Hematopoietic multipotent progenitor cell treated with erythropoietin and hydrocortisone succinate and interleukin-3 and kit ligand, for 15 days (in vitro differentiated cells): ENCODE measurements at regions not wholly inside any gene's neighbourhood (a gene's known extent, or its start where the extent isn't known, plus 50 kb on each side); places are given as distances from the start of the nearest gene placed in this dataset.
"Not testable (repeated sequence)": the region's sequence is repeated elsewhere in the genome, so short reads cannot be mapped to it uniquely, and the experiment has no call there.

Experiments used
- DNase-seq: peaks from one replicate; pipeline ENCODE4 v3.0.0-alpha.2; 2015; ENCODE audit warnings: low spot score

- no peak for DNase-seq
Observed at GRCh38 chr5:1748271-1748670, 51.4 kb downstream of the MRPL36 start.

GRCh38 chr5:1747803-1748085, 51.9 kb downstream of the MRPL36 start:
- no peak for DNase-seq

GRCh38 chr5:1747079-1747802, 52.4 kb downstream of the MRPL36 start:
- DNase-seq = no peak

- DNase-seq = no peak
Observed at GRCh38 chr5:1746371-1747078, 53.1 kb downstream of the MRPL36 start.

GRCh38 chr5:1745796-1746370, 53.8 kb downstream of the MRPL36 start:
- no peak for DNase-seq

GRCh38 chr5:1745123-1745795, 54.4 kb downstream of the MRPL36 start:
- no peak for DNase-seq

- no peak for DNase-seq
Observed at GRCh38 chr5:1744393-1745122, 55.1 kb downstream of the MRPL36 start.

GRCh38 chr5:1743769-1744085, 55.9 kb downstream of the MRPL36 start:
- DNase-seq = no peak

GRCh38 chr5:1743061-1743768, 56.4 kb downstream of the MRPL36 start:
- no peak for DNase-seq

GRCh38 chr5:1737790-1738405, 61.7 kb downstream of the MRPL36 start:
- peak; percentile 43 for DNase-seq

GRCh38 chr5:1736889-1737711, 62.5 kb downstream of the MRPL36 start:
- no peak for DNase-seq

GRCh38 chr5:1736065-1736464, 63.6 kb downstream of the MRPL36 start:
- no peak for DNase-seq

- no peak for DNase-seq
Observed at GRCh38 chr5:1735320-1735970, 64.2 kb downstream of the MRPL36 start.

GRCh38 chr5:1734908-1735289, 64.7 kb downstream of the MRPL36 start:
- DNase-seq = no peak

GRCh38 chr5:1734271-1734907, 65.2 kb downstream of the MRPL36 start:
- DNase-seq = no peak

GRCh38 chr5:1733369-1733768, 66.3 kb downstream of the MRPL36 start:
- no peak for DNase-seq

GRCh38 chr5:1732945-1733344, 66.7 kb downstream of the MRPL36 start:
- DNase-seq = no peak

GRCh38 chr5:1732238-1732941, 67.2 kb downstream of the MRPL36 start:
- DNase-seq = no peak

GRCh38 chr5:1731855-1732237, 67.8 kb downstream of the MRPL36 start:
- not testable (repeated sequence) for DNase-seq
